HL-60 (cell line): ENCODE measurements at regions not wholly inside any gene's neighbourhood (a gene's known extent, or its start where the extent isn't known, plus 50 kb on each side); places are given as distances from the start of the nearest gene placed in this dataset.
"Not testable (repeated sequence)": the region's sequence is repeated elsewhere in the genome, so short reads cannot be mapped to it uniquely, and the experiment has no call there.

Experiments used
- CTCF ChIP-seq: IDR thresholded peaks from one replicate; pipeline ENCODE4 v1.5.1; 2011; ENCODE audit warnings: low read length, control low read depth, inconsistent platforms; ENCODE audit not compliant: insufficient read depth
- POLR2AphosphoS5 ChIP-seq: IDR thresholded peaks from 2 replicates; pipeline ENCODE4 v1.6.1; 2012; ENCODE audit warnings: low read depth
- REST ChIP-seq: IDR thresholded peaks from 2 replicates; pipeline ENCODE4 v1.6.1; 2012; ENCODE audit warnings: low read depth; ENCODE audit not compliant: insufficient replicate concordance

- TF ChIP-seq CTCF, REST, POLR2AphosphoS5: not testable (repeated sequence)
Measured at GRCh38 chr1:214095896-214096295, 108.1 kb downstream of the PROX1 start.
